Ascending aorta (tissue), 2 donors: ENCODE measurements at regions not wholly inside any gene's neighbourhood (a gene's known extent, or its start where the extent isn't known, plus 50 kb on each side); places are given as distances from the start of the nearest gene placed in this dataset.
A peak's percentile ranks its signal among the peaks of the same experiment; 100 is the strongest.

Experiments
- DNase-seq, 2 donors: peaks; one replicate each; pipeline ENCODE4 v3.0.0-alpha.2; 2019; ENCODE audit warnings: low spot score in 2 of 2
- H3K27ac ChIP-seq, 2 donors: fragments of 200-600 bp; sonication (generic); one replicate each; pipeline ENCODE4 v1.5.1; 2016 to 2017; ENCODE audit warnings: mild to moderate bottlenecking in 1 of 2
- H3K27me3 ChIP-seq: fragments of 200-600 bp; sonication (generic); one replicate; pipeline ENCODE4 v1.5.1; 2017
- H3K36me3 ChIP-seq, 2 donors: fragments of 200-600 bp; sonication (generic); one replicate each; pipeline ENCODE4 v1.5.1; 2016
- H3K4me1 ChIP-seq, 2 donors: fragments of 200-600 bp; sonication (generic); one replicate each; pipeline ENCODE4 v1.5.1; 2016 to 2017; ENCODE audit warnings: mild to moderate bottlenecking in 1 of 2
- H3K4me3 ChIP-seq, 2 donors: fragments of 200-600 bp; sonication (generic); one replicate each; pipeline ENCODE4 v1.5.1; 2016 to 2017; ENCODE audit warnings: mild to moderate bottlenecking in 1 of 2
- H3K9me3 ChIP-seq, 2 donors: fragments of 200-600 bp; sonication (generic); one replicate each; pipeline ENCODE4 v1.5.1; 2016
- CTCF ChIP-seq, 3 experiments: fragments of 200-600 bp in 2 of 3; fragments of 450-650 bp in 1 of 3; sonication (generic) in 2 of 3; IDR thresholded peaks; one replicate each; pipeline ENCODE4 v1.5.1; 2016 to 2019; ENCODE audit warnings: antibody characterized with exemption in 3 of 3, mild to moderate bottlenecking in 1 of 3, moderate library complexity in 1 of 3
- intact Hi-C: fragments of 100-400 bp; cut with DNase I; formaldehyde crosslinking; loops from one replicate; pipeline ENCODE4 v1.15.1; 2023

- Histone ChIP-seq H3K4me1 (peaks cover 3 to 8% of the 10 kb centered on the region in 2 donors), H3K4me3 (peak overlapping the region in 1 of 2 donors; percentile 42), H3K27me3 (no peaks in the 10 kb centered on the region), H3K27ac (peak overlapping the region; percentile 90 to 93), H3K36me3 (no peaks in the 10 kb centered on the region), H3K9me3 (no peaks in the 10 kb centered on the region)
- TF ChIP-seq CTCF (IDR thresholded peaks at IDR 0.05), result no peak
- intact Hi-C loops, result loop anchor here (1.0 kb wide), 1 partner anchor 27 kb away; no protein-coding TSS in a partner anchor
- peak in 1 of 2 donors; percentile 78 for DNase-seq
These were observed 135.1 kb downstream of the ETNK1 start for GRCh38 chr12:22759769-22760674.

- intact Hi-C loops, result no loop called here
- Histone ChIP-seq H3K4me1 (peaks cover 0 to 4% of the 10 kb centered on the region in 2 donors), H3K4me3 (no peak overlapping the region), H3K9me3 (no peaks in the 10 kb centered on the region), H3K36me3 (no peaks in the 10 kb centered on the region), H3K27ac (no peak overlapping the region), H3K27me3 (no peaks in the 10 kb centered on the region)
- TF ChIP-seq CTCF (IDR thresholded peaks at IDR 0.05), result no peak
- DNase-seq, result no peak
These were observed 140.6 kb downstream of the ETNK1 start for GRCh38 chr12:22765421-22766130.

GRCh38 chr12:22766911-22767420 lies 142.0 kb downstream of the ETNK1 start:
- Histone ChIP-seq H3K4me3 (no peak overlapping the region), H3K27me3 (no peaks in the 10 kb centered on the region), H3K36me3 (no peaks in the 10 kb centered on the region), H3K27ac (no peak overlapping the region), H3K9me3 (no peaks in the 10 kb centered on the region), H3K4me1 (no peaks in the 10 kb centered on the region)
- TF ChIP-seq CTCF (IDR thresholded peaks at IDR 0.05), result no peak
- no peak for DNase-seq
- intact Hi-C loops, result no loop called here

GRCh38 chr12:22781339-22781738 lies 156.4 kb downstream of the ETNK1 start:
- no peaks in the 10 kb centered on the region for H3K36me3 ChIP-seq
- no peaks in the 10 kb centered on the region for H3K27me3 ChIP-seq
- H3K27ac ChIP-seq, result no peak overlapping the region
- intact Hi-C loops, result no loop called here
- TF ChIP-seq CTCF (IDR thresholded peaks at IDR 0.05), result no peak
- H3K9me3 ChIP-seq, result no peaks in the 10 kb centered on the region
- H3K4me3 ChIP-seq, result no peak overlapping the region
- H3K4me1 ChIP-seq, result peaks cover 0 to 15% of the 10 kb centered on the region in 2 donors
- no peak for DNase-seq

GRCh38 chr12:22787557-22787956 lies 162.6 kb downstream of the ETNK1 start:
- Histone ChIP-seq H3K27ac (peak overlapping the region; percentile 63 to 86), H3K4me1 (peaks cover 0 to 29% of the 10 kb centered on the region in 2 donors), H3K9me3 (no peaks in the 10 kb centered on the region), H3K36me3 (no peaks in the 10 kb centered on the region), H3K27me3 (no peaks in the 10 kb centered on the region), H3K4me3 (peak overlapping the region; percentile 7 to 34)
- DNase-seq, result peak in 1 of 2 donors; percentile 85
- intact Hi-C loops, result loop anchor here (1.0 to 5.0 kb wide), 3 partner anchors 27 to 570 kb away; no protein-coding TSS in a partner anchor
- TF ChIP-seq CTCF (IDR thresholded peaks at IDR 0.05), result no peak
